ENCODE measurements at regions not wholly inside any gene's neighbourhood (a gene's known extent, or its start where the extent isn't known, plus 50 kb on each side); places are given as distances from the start of the nearest gene placed in this dataset.

GRCh38 chr3:83581546-83581945 lies 1377.2 kb upstream of the CADM2 start:
- Mint-ChIP-seq H3K9me3 (no peaks in the 10 kb centered on the region), H3K4me1 (no peaks in the 10 kb centered on the region), H3K27ac (no peak overlapping the region), H3K27me3 (ENCODE audit: insufficient read depth) (no peaks in the 10 kb centered on the region), H3K4me3 (no peak overlapping the region), H3K36me3 (ENCODE audit: low read depth) (no peaks in the 10 kb centered on the region)
- no peak for DNase-seq
- H3K9me3 ChIP-seq (ENCODE audit: control insufficient read depth, low read length), result no peaks in the 10 kb centered on the region
- TF ChIP-seq CTCF (conservative IDR thresholded peaks at IDR 0.05), result no peak
- H3K36me3 ChIP-seq (ENCODE audit: control insufficient read depth, insufficient read depth, low read length), result no peaks in the 10 kb centered on the region
- H3K4me1 ChIP-seq (ENCODE audit: control insufficient read depth, insufficient read depth, low read length), result no peaks in the 10 kb centered on the region
- no peaks in the 10 kb centered on the region for H3K27me3 ChIP-seq (ENCODE audit: control insufficient read depth, insufficient read depth, low read length, poor library complexity, severe bottlenecking)
- no peak overlapping the region for H3K9ac ChIP-seq (ENCODE audit: extremely low read depth, low read length, poor library complexity, severe bottlenecking)
- WGBS, 2 experiments (ENCODE audit: insufficient coverage in 1 of 2, insufficient read length in 1 of 2), result 94 to 100% methylated on average over 1 to 3 of the region's 3 CpGs
- H3K27ac ChIP-seq (ENCODE audit: low read depth, low read length), result no peak overlapping the region
- H3K4me3 ChIP-seq (ENCODE audit: low read length), result no peak overlapping the region

- no peaks in the 10 kb centered on the region for H3K4me1 ChIP-seq (ENCODE audit: control insufficient read depth, insufficient read depth, low read length)
- Mint-ChIP-seq H3K4me1 (no peaks in the 10 kb centered on the region), H3K4me3 (no peak overlapping the region)
These were observed 1357.1 kb upstream of the CADM2 start for GRCh38 chr3:83601704-83602103.

GRCh38 chr3:83622526-83622925 lies 1336.3 kb upstream of the CADM2 start:
- WGBS, 2 experiments (ENCODE audit: insufficient coverage in 1 of 2, insufficient read length in 1 of 2), result 83% methylated on average over 1 of the region's 2 CpGs; no CpG with 5 or more reads in 1 of the 2 experiments
- no peaks in the 10 kb centered on the region for H3K27me3 Mint-ChIP-seq (ENCODE audit: insufficient read depth)

More at GRCh38 chr3:83601704-83602103, 1357.1 kb upstream of the CADM2 start:
- H3K27me3 Mint-ChIP-seq (ENCODE audit: insufficient read depth), result no peaks in the 10 kb centered on the region
- no peaks in the 10 kb centered on the region for H3K27me3 ChIP-seq (ENCODE audit: control insufficient read depth, insufficient read depth, low read length, poor library complexity, severe bottlenecking)
- no peak overlapping the region for H3K27ac Mint-ChIP-seq
- no peak for DNase-seq
- H3K9me3 Mint-ChIP-seq, result peaks cover 5% of the 10 kb centered on the region
- no peak overlapping the region for H3K9ac ChIP-seq (ENCODE audit: extremely low read depth, low read length, poor library complexity, severe bottlenecking)
- H3K9me3 ChIP-seq (ENCODE audit: control insufficient read depth, low read length), result no peaks in the 10 kb centered on the region
- TF ChIP-seq CTCF (conservative IDR thresholded peaks at IDR 0.05), result no peak
- 89 to 95% methylated on average over 2 of the region's 2 CpGs for WGBS, 2 experiments (ENCODE audit: insufficient coverage in 1 of 2, insufficient read length in 1 of 2)
- no peaks in the 10 kb centered on the region for H3K36me3 Mint-ChIP-seq (ENCODE audit: low read depth)
- no peak overlapping the region for H3K4me3 ChIP-seq (ENCODE audit: low read length)
- H3K27ac ChIP-seq (ENCODE audit: low read depth, low read length), result no peak overlapping the region
- no peaks in the 10 kb centered on the region for H3K36me3 ChIP-seq (ENCODE audit: control insufficient read depth, insufficient read depth, low read length)

More at GRCh38 chr3:83622526-83622925, 1336.3 kb upstream of the CADM2 start:
- no peaks in the 10 kb centered on the region for H3K9me3 ChIP-seq (ENCODE audit: control insufficient read depth, low read length)
- H3K4me3 Mint-ChIP-seq, result no peak overlapping the region
- H3K9me3 Mint-ChIP-seq, result peaks cover 2% of the 10 kb centered on the region
- no peaks in the 10 kb centered on the region for H3K4me1 Mint-ChIP-seq
- no peak overlapping the region for H3K27ac Mint-ChIP-seq
- no peaks in the 10 kb centered on the region for H3K36me3 Mint-ChIP-seq (ENCODE audit: low read depth)
- no peaks in the 10 kb centered on the region for H3K4me1 ChIP-seq (ENCODE audit: control insufficient read depth, insufficient read depth, low read length)
- no peak overlapping the region for H3K27ac ChIP-seq (ENCODE audit: low read depth, low read length)
- DNase-seq, result no peak
- H3K9ac ChIP-seq (ENCODE audit: extremely low read depth, low read length, poor library complexity, severe bottlenecking), result no peak overlapping the region
- H3K4me3 ChIP-seq (ENCODE audit: low read length), result no peak overlapping the region
- no peaks in the 10 kb centered on the region for H3K36me3 ChIP-seq (ENCODE audit: control insufficient read depth, insufficient read depth, low read length)
- H3K27me3 ChIP-seq (ENCODE audit: control insufficient read depth, insufficient read depth, low read length, poor library complexity, severe bottlenecking), result no peaks in the 10 kb centered on the region
- no peak for TF ChIP-seq CTCF (conservative IDR thresholded peaks at IDR 0.05)
